CD14-positive monocyte (primary cell): ENCODE measurements at regions not wholly inside any gene's neighbourhood (a gene's known extent, or its start where the extent isn't known, plus 50 kb on each side); places are given as distances from the start of the nearest gene placed in this dataset.

Experiments used
- DNase-seq, 3 donors: peaks; one replicate each; pipeline ENCODE4 v3.0.0-alpha.2; 2011 to 2022
- H2AFZ ChIP-seq: 2 replicates; pipeline ENCODE4 v1.6.0; 2012; ENCODE audit warnings: mild to moderate bottlenecking, low read depth, low read length, inconsistent platforms; ENCODE audit not compliant: insufficient read depth, poor library complexity, severe bottlenecking
- H3K27ac ChIP-seq, 2 donors: 1 replicate in 1 of 2; 2 replicates in 1 of 2; pipeline ENCODE4 v1.5.1; 2012 to 2013; ENCODE audit warnings: low read length in 2 of 2, control low read depth in 1 of 2, inconsistent platforms in 1 of 2, low read depth in 1 of 2, mild to moderate bottlenecking in 1 of 2
- H3K27me3 ChIP-seq, 2 donors: one replicate each; pipeline versions ENCODE4 v1.6.0 to v1.6.1; 2011 to 2013; ENCODE audit warnings: low read length in 2 of 2; ENCODE audit not compliant: control insufficient read depth in 2 of 2, insufficient read depth in 2 of 2
- H3K36me3 ChIP-seq, 2 donors: replicated peaks in 1 of 2; 1 replicate in 1 of 2; 2 replicates in 1 of 2; pipeline versions ENCODE4 v1.5.1 to v1.6.1; 2012 to 2013; ENCODE audit warnings: low read length in 2 of 2, control low read depth in 1 of 2, inconsistent platforms in 1 of 2, mild to moderate bottlenecking in 1 of 2; ENCODE audit not compliant: insufficient read depth in 2 of 2, control insufficient read depth in 1 of 2
- H3K4me1 ChIP-seq, 2 donors: 1 replicate in 1 of 2; 2 replicates in 1 of 2; pipeline versions ENCODE4 v1.5.1 to v1.6.1; 2012 to 2013; ENCODE audit warnings: low read length in 2 of 2, control low read depth in 1 of 2, inconsistent platforms in 1 of 2, mild to moderate bottlenecking in 1 of 2, moderate library complexity in 1 of 2; ENCODE audit not compliant: insufficient read depth in 2 of 2, control insufficient read depth in 1 of 2
- H3K4me2 ChIP-seq: replicated peaks from 2 replicates; pipeline ENCODE3; 2012; ENCODE audit warnings: low read length, moderate library complexity, mild to moderate bottlenecking; ENCODE audit not compliant: poor library complexity, severe bottlenecking; ENCODE audit errors: extremely low read depth
- H3K4me3 ChIP-seq, 3 experiments: fragments of 200-600 bp in 1 of 3; sonication (generic) in 1 of 3; replicated peaks in 1 of 3; 1 replicate in 2 of 3; 2 replicates in 1 of 3; pipeline ENCODE4 v1.5.1; 2011 to 2013; ENCODE audit warnings: low read length in 3 of 3, mild to moderate bottlenecking in 3 of 3, control low read depth in 2 of 3, low read depth in 2 of 3, inconsistent platforms in 1 of 3, moderate library complexity in 1 of 3
- H3K79me2 ChIP-seq: 2 replicates; pipeline ENCODE4 v1.6.0; 2012; ENCODE audit warnings: mild to moderate bottlenecking, control low read depth, inconsistent platforms, low read length, moderate library complexity; ENCODE audit not compliant: insufficient read depth
- H3K9ac ChIP-seq: 2 replicates; pipeline ENCODE4 v1.6.0; 2017; ENCODE audit warnings: low read length, mild to moderate bottlenecking; ENCODE audit not compliant: insufficient read depth, poor library complexity, severe bottlenecking
- H3K9me3 ChIP-seq, 2 donors: replicated peaks in 1 of 2; 1 replicate in 1 of 2; 2 replicates in 1 of 2; pipeline versions ENCODE4 v1.5.1 to v1.6.1; 2012 to 2013; ENCODE audit warnings: low read length in 2 of 2, control low read depth in 1 of 2; ENCODE audit not compliant: control insufficient read depth in 1 of 2, insufficient read depth in 1 of 2
- H4K20me1 ChIP-seq: 2 replicates; pipeline ENCODE4 v1.6.0; 2012; ENCODE audit warnings: mild to moderate bottlenecking, low read length, control low read depth, moderate library complexity; ENCODE audit not compliant: insufficient read depth
- H3K27ac Mint-ChIP-seq, 7 donors: one replicate each; pipeline ENCODE4 v1.8.0; 2020; ENCODE audit warnings: mild to moderate bottlenecking in 7 of 7, mixed read lengths in 7 of 7, moderate library complexity in 6 of 7, inconsistent platforms in 2 of 7
- H3K27me3 Mint-ChIP-seq, 3 donors: one replicate each; pipeline ENCODE4 v1.8.0; 2021 to 2022; ENCODE audit warnings: low read depth in 3 of 3, mild to moderate bottlenecking in 3 of 3, mixed read lengths in 3 of 3, moderate library complexity in 3 of 3, inconsistent platforms in 1 of 3
- H3K36me3 Mint-ChIP-seq, 2 donors: one replicate each; pipeline ENCODE4 v1.8.0; 2020; ENCODE audit warnings: mixed read lengths in 2 of 2, inconsistent platforms in 1 of 2, mild to moderate bottlenecking in 1 of 2
- H3K4me1 Mint-ChIP-seq: one replicate; pipeline ENCODE4 v1.8.0; 2020; ENCODE audit warnings: mild to moderate bottlenecking, mixed read lengths
- H3K4me3 Mint-ChIP-seq, 2 donors: one replicate each; pipeline ENCODE4 v1.8.0; 2020; ENCODE audit warnings: mild to moderate bottlenecking in 2 of 2, mixed read lengths in 2 of 2, moderate library complexity in 1 of 2
- H3K9me3 Mint-ChIP-seq, 7 donors: one replicate each; pipeline ENCODE4 v1.8.0; 2020 to 2022; ENCODE audit warnings: mixed read lengths in 7 of 7, mild to moderate bottlenecking in 6 of 7, moderate library complexity in 6 of 7, inconsistent platforms in 2 of 7
- CTCF ChIP-seq: fragments of 200-600 bp; IDR thresholded peaks from one replicate; pipeline ENCODE4 v1.8.0; 2022; ENCODE audit warnings: antibody characterized with exemption, mild to moderate bottlenecking
- WGBS: methylation state at CpG from one replicate; pipeline ENCODE4 v1.1.5; 2013; ENCODE audit warnings: missing lambda C conversion rate; ENCODE audit not compliant: insufficient coverage; 5-methylcytosine and 5-hydroxymethylcytosine counted together
- intact Hi-C, 2 donors: fragments of 100-400 bp; cut with micrococcal nuclease; formaldehyde crosslinking; loops; one replicate each; pipeline versions ENCODE4 v1.15.0 to v1.15.1; 2023

GRCh38 chr2:118469103-118469502 lies 378.3 kb downstream of the EN1 start:
- no peaks in the 10 kb centered on the region for H3K36me3 Mint-ChIP-seq
- no peak for TF ChIP-seq CTCF
- H3K27me3 ChIP-seq, result peaks cover 0 to 4% of the 10 kb centered on the region in 2 donors
- H3K4me2 ChIP-seq, result no peak overlapping the region
- H2AFZ ChIP-seq, result no peak overlapping the region
- intact Hi-C loops, result no loop called here
- no peaks in the 10 kb centered on the region for H3K36me3 ChIP-seq
- no peak overlapping the region for H3K4me3 ChIP-seq
- no peaks in the 10 kb centered on the region for H3K79me2 ChIP-seq
- H3K4me1 ChIP-seq, result no peaks in the 10 kb centered on the region
- H3K4me1 Mint-ChIP-seq, result no peaks in the 10 kb centered on the region
- H3K27ac Mint-ChIP-seq, result no peak overlapping the region
- no peak overlapping the region for H3K9ac ChIP-seq
- DNase-seq, result no peak
- WGBS, result 61% methylated on average over 6 of the region's 6 CpGs
- no peaks in the 10 kb centered on the region for H4K20me1 ChIP-seq
- H3K4me3 Mint-ChIP-seq, result no peak overlapping the region
- H3K27me3 Mint-ChIP-seq, result peaks cover 5 to 15% (median 6%) of the 10 kb centered on the region in 3 donors
- no peak overlapping the region for H3K27ac ChIP-seq
- H3K9me3 ChIP-seq, result no peaks in the 10 kb centered on the region
- no peaks in the 10 kb centered on the region for H3K9me3 Mint-ChIP-seq

- H3K9me3 ChIP-seq, result no peaks in the 10 kb centered on the region
- no peak overlapping the region for H2AFZ ChIP-seq
- Mint-ChIP-seq H3K27me3 (peaks cover 0 to 5% (median 4%) of the 10 kb centered on the region in 3 donors), H3K9me3 (no peaks in the 10 kb centered on the region), H3K27ac (no peak overlapping the region), H3K4me1 (no peaks in the 10 kb centered on the region), H3K36me3 (no peaks in the 10 kb centered on the region), H3K4me3 (no peak overlapping the region)
- no peak overlapping the region for H3K27ac ChIP-seq
- no peak for TF ChIP-seq CTCF
- no peak overlapping the region for H3K9ac ChIP-seq
- H3K36me3 ChIP-seq, result no peaks in the 10 kb centered on the region
- intact Hi-C loops, result no loop called here
- H4K20me1 ChIP-seq, result no peaks in the 10 kb centered on the region
- DNase-seq, result no peak
- no peaks in the 10 kb centered on the region for H3K79me2 ChIP-seq
- no peaks in the 10 kb centered on the region for H3K4me1 ChIP-seq
- no peak overlapping the region for H3K4me2 ChIP-seq
- no peak overlapping the region for H3K4me3 ChIP-seq
- 83% methylated on average over 3 of the region's 9 CpGs for WGBS
- H3K27me3 ChIP-seq, result peaks cover 0 to 4% of the 10 kb centered on the region in 2 donors
Observed at GRCh38 chr2:118464546-118465265, 376.4 kb downstream of the INSIG2 start.
